Lung (tissue), 11 donors: ENCODE measurements at regions not wholly inside any gene's neighbourhood (a gene's known extent, or its start where the extent isn't known, plus 50 kb on each side); places are given as distances from the start of the nearest gene placed in this dataset.

Source experiments
- ATAC-seq: fragments of 200-7000 bp; cut with Tn5 transposase; one replicate; pipeline ENCODE4 v1.9.1; 2020; ENCODE audit warnings: moderate number of reproducible peaks; ENCODE audit not compliant: insufficient read depth, low FRiP score
- DNase-seq, 3 donors: peaks; one replicate each; pipeline ENCODE4 v3.0.0-alpha.2; 2013 to 2017
- H3K27ac ChIP-seq, 2 donors: one replicate each; pipeline ENCODE4 v1.5.1; 2013; ENCODE audit warnings: mild to moderate bottlenecking in 2 of 2, moderate library complexity in 2 of 2, control low read depth in 1 of 2, inconsistent platforms in 1 of 2, low read depth in 1 of 2, low read length in 1 of 2
- H3K27me3 ChIP-seq, 3 donors: one replicate each; pipeline ENCODE4 v1.5.1; 2013; ENCODE audit warnings: low read length in 2 of 3; ENCODE audit not compliant: control insufficient read depth in 3 of 3, insufficient read depth in 3 of 3
- H3K36me3 ChIP-seq, 4 donors: one replicate each; pipeline ENCODE4 v1.5.1; 2013; ENCODE audit warnings: low read length in 4 of 4, mild to moderate bottlenecking in 1 of 4, moderate library complexity in 1 of 4; ENCODE audit not compliant: control insufficient read depth in 4 of 4, insufficient read depth in 4 of 4
- H3K4me1 ChIP-seq, 5 donors: one replicate each; pipeline ENCODE4 v1.5.1; 2013; ENCODE audit warnings: low read length in 5 of 5, mild to moderate bottlenecking in 2 of 5, moderate library complexity in 1 of 5; ENCODE audit not compliant: control insufficient read depth in 5 of 5, insufficient read depth in 5 of 5
- H3K4me3 ChIP-seq: one replicate; pipeline ENCODE4 v1.5.1; 2013; ENCODE audit warnings: mild to moderate bottlenecking, control low read depth, moderate library complexity
- H3K9ac ChIP-seq, 2 donors: one replicate each; pipeline ENCODE4 v1.5.1; 2013; ENCODE audit warnings: low read length in 2 of 2, control low read depth in 1 of 2; ENCODE audit not compliant: insufficient read depth in 1 of 2
- H3K9me3 ChIP-seq, 4 donors: one replicate each; pipeline ENCODE4 v1.5.1; 2013; ENCODE audit warnings: low read length in 3 of 4, mild to moderate bottlenecking in 1 of 4, moderate library complexity in 1 of 4; ENCODE audit not compliant: control insufficient read depth in 4 of 4, insufficient read depth in 3 of 4
- WGBS, 2 donors: extraction: QIAGEN DNeasy Blood & Tissue Kit; methylation state at CpG; one replicate each; pipeline ENCODE4 v1.1.7; 2013; 5-methylcytosine and 5-hydroxymethylcytosine counted together
- TF ChIP-seq, protein P1 (sequence below): IDR thresholded peaks from 2 replicates; pipeline ENCODE4 v1.5.1; 2012; ENCODE audit warnings: mild to moderate bottlenecking; ENCODE audit errors: control extremely low read depth, extremely low read depth
- donor health status: control.
- donor health status: control.
- donor health status: Bipolar disorder and iron deficiency.
- donor health status: healthy.
- donor health status: DM: yes; HTN: yes; CAD: no.

DNA sequence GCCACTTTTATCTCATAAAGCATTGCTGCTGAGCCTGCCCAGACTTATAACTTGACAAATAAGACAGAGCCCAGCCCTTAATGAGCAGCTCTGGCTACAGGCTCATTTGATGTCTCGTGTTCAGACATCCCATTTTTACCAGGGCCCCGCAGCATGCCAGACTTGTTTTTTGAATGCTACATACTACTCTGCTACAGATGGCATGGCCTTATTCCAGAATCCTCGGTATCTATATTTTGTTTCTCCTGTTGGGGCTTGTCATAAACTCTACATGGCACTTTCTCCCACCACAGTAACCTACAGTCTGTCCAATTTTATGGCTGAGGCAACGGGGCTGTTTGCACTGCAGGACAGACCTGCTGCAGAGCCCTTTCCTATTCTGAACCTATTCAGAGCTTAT, 179.0 kb upstream of the DDX18 start:
- Histone ChIP-seq H3K9me3 (peaks cover 0 to 6% (median 0%) of the 10 kb centered on the region in 4 donors), H3K27me3 (no peaks in the 10 kb centered on the region), H3K27ac (no peak overlapping the region), H3K36me3 (no peaks in the 10 kb centered on the region), H3K4me1 (no peaks in the 10 kb centered on the region), H3K9ac (no peak overlapping the region), H3K4me3 (no peak overlapping the region)
- no peak for ATAC-seq
- TF ChIP-seq, protein P1, sequence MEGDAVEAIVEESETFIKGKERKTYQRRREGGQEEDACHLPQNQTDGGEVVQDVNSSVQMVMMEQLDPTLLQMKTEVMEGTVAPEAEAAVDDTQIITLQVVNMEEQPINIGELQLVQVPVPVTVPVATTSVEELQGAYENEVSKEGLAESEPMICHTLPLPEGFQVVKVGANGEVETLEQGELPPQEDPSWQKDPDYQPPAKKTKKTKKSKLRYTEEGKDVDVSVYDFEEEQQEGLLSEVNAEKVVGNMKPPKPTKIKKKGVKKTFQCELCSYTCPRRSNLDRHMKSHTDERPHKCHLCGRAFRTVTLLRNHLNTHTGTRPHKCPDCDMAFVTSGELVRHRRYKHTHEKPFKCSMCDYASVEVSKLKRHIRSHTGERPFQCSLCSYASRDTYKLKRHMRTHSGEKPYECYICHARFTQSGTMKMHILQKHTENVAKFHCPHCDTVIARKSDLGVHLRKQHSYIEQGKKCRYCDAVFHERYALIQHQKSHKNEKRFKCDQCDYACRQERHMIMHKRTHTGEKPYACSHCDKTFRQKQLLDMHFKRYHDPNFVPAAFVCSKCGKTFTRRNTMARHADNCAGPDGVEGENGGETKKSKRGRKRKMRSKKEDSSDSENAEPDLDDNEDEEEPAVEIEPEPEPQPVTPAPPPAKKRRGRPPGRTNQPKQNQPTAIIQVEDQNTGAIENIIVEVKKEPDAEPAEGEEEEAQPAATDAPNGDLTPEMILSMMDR, result no peak
- no peak for DNase-seq
- WGBS, 2 donors, result 46 to 48% methylated on average over 4 of the region's 4 CpGs

DNA sequence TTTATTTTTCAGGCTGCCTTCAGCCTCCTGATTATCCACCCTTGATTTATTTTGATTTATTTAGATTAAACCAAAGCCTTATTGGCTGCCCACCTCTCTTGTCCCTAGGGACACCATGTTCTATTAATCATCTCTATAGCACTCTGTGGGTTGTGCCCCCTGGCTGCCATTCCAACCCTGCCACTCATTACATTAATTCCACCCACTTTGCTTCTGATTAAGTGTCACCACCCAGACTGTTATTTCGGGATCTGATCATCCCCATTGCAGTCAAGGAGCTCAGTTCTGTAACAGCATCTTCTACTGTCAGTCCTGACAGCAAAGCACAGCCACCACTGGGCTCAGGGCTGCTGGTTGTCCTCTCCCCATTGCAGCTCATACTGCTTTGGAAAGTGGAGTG, 175.1 kb upstream of the DDX18 start:
- no peak for DNase-seq
- Histone ChIP-seq H3K9me3 (peaks cover 0 to 6% (median 0%) of the 10 kb centered on the region in 4 donors), H3K36me3 (no peaks in the 10 kb centered on the region), H3K27me3 (no peaks in the 10 kb centered on the region), H3K27ac (no peak overlapping the region), H3K9ac (no peak overlapping the region), H3K4me3 (no peak overlapping the region), H3K4me1 (no peaks in the 10 kb centered on the region)
- TF ChIP-seq, protein P1, result no peak
- 58 to 73% methylated on average over 1 of the region's 1 CpG for WGBS, 2 donors
- ATAC-seq, result no peak

DNA sequence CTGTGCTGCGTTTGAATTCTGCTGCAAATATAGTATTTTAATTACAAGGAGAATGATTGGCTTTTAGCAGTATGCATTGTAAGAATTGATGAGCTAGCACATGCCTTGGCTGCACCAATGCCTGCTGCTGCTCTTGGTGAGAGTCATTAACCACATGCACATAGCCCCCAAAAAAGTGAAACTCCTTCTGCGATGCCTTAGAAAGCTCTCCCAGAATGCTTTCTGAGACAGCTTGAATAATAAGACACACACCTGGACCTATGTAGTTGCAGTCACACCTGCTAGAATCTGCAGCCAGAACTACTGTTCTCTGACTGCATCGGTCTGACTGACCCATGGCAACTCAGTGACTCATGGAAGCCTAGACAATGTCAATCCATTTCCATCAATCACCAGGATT, 170.1 kb upstream of the DDX18 start:
- H3K27ac ChIP-seq, result no peak overlapping the region
- H3K27me3 ChIP-seq, result no peaks in the 10 kb centered on the region
- H3K4me3 ChIP-seq, result no peak overlapping the region
- H3K36me3 ChIP-seq, result no peaks in the 10 kb centered on the region
- ATAC-seq, result no peak
- no peaks in the 10 kb centered on the region for H3K4me1 ChIP-seq
- H3K9me3 ChIP-seq, result peaks cover 0 to 2% (median 0%) of the 10 kb centered on the region in 4 donors
- TF ChIP-seq, protein P1, result no peak
- WGBS, 2 donors, result 59 to 77% methylated on average over 3 of the region's 3 CpGs
- no peak for DNase-seq
- no peak overlapping the region for H3K9ac ChIP-seq

DNA sequence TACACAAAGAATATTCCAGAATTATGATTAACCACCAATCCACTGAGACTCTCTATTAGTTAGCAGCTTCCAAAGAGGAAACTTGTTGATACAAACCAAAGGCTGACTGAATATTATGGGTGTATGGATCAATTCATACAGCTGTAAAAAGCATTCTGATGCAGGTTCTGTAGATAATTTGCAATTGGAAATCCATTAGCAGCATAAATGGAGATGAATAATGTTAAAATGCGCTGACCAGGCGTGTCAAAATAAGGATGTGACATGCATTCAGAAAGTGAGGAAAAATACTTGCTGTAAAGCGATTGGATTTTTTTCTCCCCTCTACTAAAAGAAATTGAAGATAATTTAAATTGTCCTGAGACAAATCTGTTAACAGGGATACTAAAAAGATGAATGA, 169.0 kb upstream of the DDX18 start:
- DNase-seq (no peak), ATAC-seq (no peak)
- Histone ChIP-seq H3K4me1 (no peaks in the 10 kb centered on the region), H3K27ac (no peak overlapping the region), H3K27me3 (no peaks in the 10 kb centered on the region), H3K9ac (no peak overlapping the region), H3K4me3 (no peak overlapping the region), H3K36me3 (no peaks in the 10 kb centered on the region), H3K9me3 (no peaks in the 10 kb centered on the region)
- TF ChIP-seq, protein P1, result no peak
- 66 to 79% methylated on average over 3 of the region's 3 CpGs for WGBS, 2 donors
